ENCODE measurements at regions not wholly inside any gene's neighbourhood (a gene's known extent, or its start where the extent isn't known, plus 50 kb on each side); places are given as distances from the start of the nearest gene placed in this dataset.
"Not testable (repeated sequence)": the region's sequence is repeated elsewhere in the genome, so short reads cannot be mapped to it uniquely, and the experiment has no call there.

DNA sequence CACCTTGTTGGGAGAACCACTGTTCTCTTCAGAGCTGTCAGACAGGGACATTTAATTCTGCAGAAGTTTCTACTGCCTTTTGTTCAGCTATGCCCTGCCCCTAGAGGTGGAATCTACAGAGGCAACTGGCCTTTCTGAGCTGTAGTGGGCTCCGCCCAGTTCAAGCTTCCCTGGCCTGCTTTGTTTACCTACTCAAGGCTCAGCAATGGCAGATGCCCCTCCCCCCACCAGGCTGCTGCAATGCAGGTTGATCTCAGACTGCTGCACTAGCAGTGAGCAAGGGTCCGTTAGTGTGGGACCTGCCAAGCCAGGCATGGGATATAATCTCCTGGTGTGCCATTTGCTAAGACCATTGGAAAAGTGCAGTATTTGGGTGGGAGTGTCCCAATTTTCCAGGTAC lies 141.5 kb upstream of the CXCL13 start:
- TF ChIP-seq CTCF, EP300 (IDR thresholded peaks at IDR 0.05): not testable (repeated sequence)
